HG02884 (cell line): ENCODE measurements at regions not wholly inside any gene's neighbourhood (a gene's known extent, or its start where the extent isn't known, plus 50 kb on each side); places are given as distances from the start of the nearest gene placed in this dataset.

ENCODE experiments used
- ATAC-seq: cut with Tn5 transposase; IDR thresholded peaks from one replicate; pipeline ENCODE4 v1.9.1; 2021; ENCODE audit warnings: mild to moderate bottlenecking, moderate library complexity; ENCODE audit not compliant: unreplicated experiment

- no peak for ATAC-seq
These were observed 460.0 kb downstream of the IRS1 start for GRCh38 chr2:226339616-226340015.

- no peak for ATAC-seq
These were observed 460.8 kb downstream of the IRS1 start for GRCh38 chr2:226338825-226339224.

GRCh38 chr2:226337941-226338600, 461.5 kb downstream of the IRS1 start:
- ATAC-seq, result no peak

GRCh38 chr2:226336283-226336682, 463.3 kb downstream of the IRS1 start:
- ATAC-seq, result no peak

GRCh38 chr2:226334981-226335720, 464.5 kb downstream of the IRS1 start:
- no peak for ATAC-seq

- no peak for ATAC-seq
These were observed 466.2 kb downstream of the IRS1 start for GRCh38 chr2:226333388-226333787.

- no peak for ATAC-seq
These were observed 469.4 kb downstream of the IRS1 start for GRCh38 chr2:226330206-226330605.

- no peak for ATAC-seq
These were observed 470.4 kb downstream of the IRS1 start for GRCh38 chr2:226329180-226329579.

GRCh38 chr2:226327830-226328229, 471.8 kb downstream of the IRS1 start:
- no peak for ATAC-seq

GRCh38 chr2:226325526-226325925, 474.1 kb downstream of the IRS1 start:
- no peak for ATAC-seq

- no peak for ATAC-seq
These were observed 479.3 kb downstream of the IRS1 start for GRCh38 chr2:226320076-226320948.

GRCh38 chr2:226317970-226318369, 481.6 kb downstream of the IRS1 start:
- no peak for ATAC-seq

GRCh38 chr2:226313060-226313459, 486.6 kb downstream of the IRS1 start:
- no peak for ATAC-seq

GRCh38 chr2:226312155-226312554, 487.5 kb downstream of the IRS1 start:
- ATAC-seq, result no peak

- ATAC-seq, result no peak
These were observed 489.5 kb downstream of the IRS1 start for GRCh38 chr2:226310146-226310545.

GRCh38 chr2:226308986-226309385, 490.6 kb downstream of the IRS1 start:
- ATAC-seq, result no peak

- no peak for ATAC-seq
These were observed 491.3 kb downstream of the IRS1 start for GRCh38 chr2:226308323-226308680.

- no peak for ATAC-seq
These were observed 491.9 kb downstream of the IRS1 start for GRCh38 chr2:226307487-226308322.

- ATAC-seq, result no peak
These were observed 492.7 kb downstream of the IRS1 start for GRCh38 chr2:226306969-226307368.

- no peak for ATAC-seq
These were observed 495.3 kb downstream of the IRS1 start for GRCh38 chr2:226304308-226304707.

- ATAC-seq, result no peak
These were observed 495.9 kb downstream of the IRS1 start for GRCh38 chr2:226303707-226304106.
